ENCODE measurements at regions not wholly inside any gene's neighbourhood (a gene's known extent, or its start where the extent isn't known, plus 50 kb on each side); places are given as distances from the start of the nearest gene placed in this dataset.
A peak's percentile ranks its signal among the peaks of the same experiment; 100 is the strongest.

DNA sequence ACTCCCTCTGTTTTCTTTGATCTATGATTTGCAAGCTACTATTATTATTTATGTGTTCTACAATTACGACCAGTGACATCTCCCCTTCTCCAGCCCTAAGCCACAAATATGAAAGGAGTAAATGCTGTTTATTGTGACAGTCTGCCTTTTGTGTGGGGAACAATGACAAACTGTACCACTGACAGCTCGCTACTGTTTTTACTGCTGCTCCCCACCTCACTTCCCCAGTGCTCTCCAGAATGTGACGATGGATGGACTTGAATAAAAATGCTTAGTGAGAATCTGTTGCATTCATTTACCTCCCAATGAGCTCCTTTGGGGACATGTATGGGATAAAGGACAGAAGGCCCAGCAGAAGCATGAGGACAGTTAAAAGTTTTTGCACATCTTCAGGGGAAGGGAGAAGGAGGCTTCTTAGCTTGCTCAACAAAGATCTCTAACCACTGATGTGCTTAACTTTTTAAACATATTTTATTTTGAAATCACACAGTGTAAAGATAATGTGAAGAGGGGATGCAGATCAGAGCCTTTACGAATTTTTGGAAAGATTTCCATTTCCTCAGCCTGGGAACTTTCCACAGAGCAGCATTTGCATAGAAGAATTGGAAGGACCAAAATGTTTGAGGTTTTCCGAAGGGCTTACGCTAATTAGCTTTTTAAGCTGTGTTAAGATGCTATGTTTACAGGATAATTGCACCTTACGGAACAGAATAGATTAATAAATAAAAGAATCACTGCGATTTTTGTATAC lies 485.1 kb upstream of the TENM3 start:
- H3K36me3 Mint-ChIP-seq (ENCODE audit: low read depth) = no peaks in the 10 kb centered on the region
- no peak for TF ChIP-seq CTCF (IDR thresholded peaks at IDR 0.05; ENCODE audit: unreplicated experiment in 3 of 3)
- H3K27ac Mint-ChIP-seq = no peak overlapping the region
- peaks cover 5% of the 10 kb centered on the region for H3K4me1 Mint-ChIP-seq
- H3K9me3 Mint-ChIP-seq = peaks cover 10% of the 10 kb centered on the region
- no peak overlapping the region for H3K4me3 Mint-ChIP-seq
- H3K27me3 Mint-ChIP-seq (ENCODE audit: low read depth) = peaks cover 5% of the 10 kb centered on the region

DNA sequence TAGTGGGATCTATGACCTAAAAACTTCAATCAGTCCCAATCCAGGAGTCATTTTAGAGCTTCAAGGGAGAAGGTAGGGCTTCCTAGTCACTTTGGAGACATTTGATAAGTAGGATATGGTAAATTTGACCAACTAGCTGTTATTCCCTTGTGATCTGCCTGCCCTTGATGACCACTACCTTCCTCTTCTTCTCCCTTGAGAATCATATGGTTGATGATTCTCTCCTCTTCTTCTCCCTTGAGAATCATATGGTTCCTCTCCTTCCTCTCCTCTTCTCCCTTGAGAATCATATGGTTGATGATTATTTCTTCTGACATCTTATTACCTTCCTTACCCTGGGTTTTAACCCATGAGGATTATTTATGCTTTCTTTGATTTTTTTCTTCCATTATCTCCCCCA lies 482.6 kb upstream of the TENM3 start:
- Mint-ChIP-seq H3K9me3 (peaks cover 10% of the 10 kb centered on the region), H3K4me3 (no peak overlapping the region), H3K27me3 (ENCODE audit: low read depth) (peaks cover 8% of the 10 kb centered on the region), H3K27ac (no peak overlapping the region), H3K36me3 (ENCODE audit: low read depth) (no peaks in the 10 kb centered on the region), H3K4me1 (peaks cover 4% of the 10 kb centered on the region)
- no peak for TF ChIP-seq CTCF (IDR thresholded peaks at IDR 0.05; ENCODE audit: unreplicated experiment in 3 of 3)

- TF ChIP-seq CTCF (IDR thresholded peaks at IDR 0.05; ENCODE audit: unreplicated experiment in 3 of 3) = no peak
- H3K27ac Mint-ChIP-seq = no peak overlapping the region
- peaks cover 10% of the 10 kb centered on the region for H3K9me3 Mint-ChIP-seq
- H3K4me1 Mint-ChIP-seq = no peaks in the 10 kb centered on the region
- H3K4me3 Mint-ChIP-seq = no peak overlapping the region
- H3K27me3 Mint-ChIP-seq (ENCODE audit: low read depth) = peaks cover 8% of the 10 kb centered on the region
- H3K36me3 Mint-ChIP-seq (ENCODE audit: low read depth) = no peaks in the 10 kb centered on the region
Measured at GRCh38 chr4:181761156-181761555, 482.0 kb upstream of the TENM3 start.

DNA sequence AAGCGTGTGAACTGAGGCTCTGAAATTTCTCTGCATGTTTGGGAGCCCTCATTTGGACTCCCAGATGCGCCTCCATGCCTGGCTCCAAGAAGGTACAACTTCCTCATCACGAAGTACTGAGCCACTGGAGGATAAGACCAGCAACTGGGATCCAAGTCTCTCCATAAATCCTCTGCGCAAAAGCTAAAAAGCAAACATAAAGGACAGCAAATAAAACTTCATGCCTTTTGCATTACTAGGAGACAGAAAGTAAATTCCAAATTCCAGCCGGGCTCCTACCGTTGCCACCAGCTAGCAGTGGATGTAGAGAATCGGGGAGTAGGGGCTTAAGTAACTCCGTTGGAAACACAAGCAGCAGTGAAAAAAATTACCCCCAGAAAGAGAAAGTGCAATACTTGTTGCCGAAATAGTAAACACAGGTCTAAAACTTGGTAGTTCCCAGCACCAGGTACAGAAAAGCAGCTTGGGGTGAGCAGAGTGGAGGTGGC lies 477.1 kb upstream of the TENM3 start:
- no peak for TF ChIP-seq CTCF (IDR thresholded peaks at IDR 0.05; ENCODE audit: unreplicated experiment in 3 of 3)
- H3K9me3 Mint-ChIP-seq = no peaks in the 10 kb centered on the region
- peak overlapping the region in 1 of 3 experiments; percentile 30 for H3K27ac Mint-ChIP-seq
- H3K4me3 Mint-ChIP-seq = peak overlapping the region in 1 of 3 experiments; percentile 27
- H3K4me1 Mint-ChIP-seq = no peaks in the 10 kb centered on the region
- peaks cover 3% of the 10 kb centered on the region for H3K27me3 Mint-ChIP-seq (ENCODE audit: low read depth)
- H3K36me3 Mint-ChIP-seq (ENCODE audit: low read depth) = no peaks in the 10 kb centered on the region

DNA sequence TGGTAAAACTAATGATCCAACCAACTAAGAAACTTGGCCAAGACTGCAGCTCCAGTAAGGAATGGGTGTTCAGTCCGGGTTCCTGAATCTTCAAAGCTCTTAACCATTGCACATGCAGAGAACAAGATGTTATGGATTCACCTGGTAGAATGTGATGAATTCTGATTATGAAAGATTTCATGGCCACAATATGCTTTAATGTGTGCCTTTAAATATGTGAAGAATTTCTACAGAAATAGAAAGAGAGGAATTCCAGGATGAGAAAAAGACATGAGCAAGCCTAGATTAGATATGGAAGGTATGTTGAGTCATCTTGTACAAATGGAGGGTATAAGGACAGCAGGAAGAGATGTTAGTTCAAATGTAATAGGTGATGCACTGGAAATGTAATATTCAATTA lies 472.2 kb upstream of the TENM3 start:
- Mint-ChIP-seq H3K36me3 (ENCODE audit: low read depth) (no peaks in the 10 kb centered on the region), H3K4me3 (no peak overlapping the region), H3K4me1 (no peaks in the 10 kb centered on the region), H3K9me3 (peaks cover 8% of the 10 kb centered on the region), H3K27ac (no peak overlapping the region), H3K27me3 (ENCODE audit: low read depth) (no peaks in the 10 kb centered on the region)
- TF ChIP-seq CTCF (IDR thresholded peaks at IDR 0.05; ENCODE audit: unreplicated experiment in 3 of 3) = no peak

DNA sequence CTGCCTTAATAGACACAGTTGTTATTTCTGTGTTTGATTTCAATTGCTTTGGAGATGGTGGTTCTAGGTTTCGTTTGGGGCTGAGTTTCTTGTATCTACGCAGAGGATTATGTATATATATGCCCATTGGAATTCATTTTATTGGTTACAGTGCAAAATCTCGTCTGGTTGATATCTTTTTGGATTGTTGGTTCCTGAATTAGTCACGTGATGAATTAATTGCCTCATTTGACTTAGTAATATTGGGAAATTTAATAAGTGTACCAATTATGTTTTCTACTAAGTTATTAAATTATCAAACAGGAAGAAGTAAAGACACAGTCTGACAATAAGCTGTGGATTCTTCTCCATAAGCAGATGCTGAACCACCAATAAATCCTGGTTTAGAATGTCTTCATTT lies 467.9 kb upstream of the TENM3 start:
- H3K36me3 Mint-ChIP-seq (ENCODE audit: low read depth) = no peaks in the 10 kb centered on the region
- TF ChIP-seq CTCF (IDR thresholded peaks at IDR 0.05; ENCODE audit: unreplicated experiment in 3 of 3) = no peak
- H3K27me3 Mint-ChIP-seq (ENCODE audit: low read depth) = no peaks in the 10 kb centered on the region
- no peaks in the 10 kb centered on the region for H3K4me1 Mint-ChIP-seq
- H3K9me3 Mint-ChIP-seq = peaks cover 12% of the 10 kb centered on the region
- no peak overlapping the region for H3K27ac Mint-ChIP-seq
- H3K4me3 Mint-ChIP-seq = no peak overlapping the region
